Inflammatory macrophage treated with lipopolysaccharide for 1 hour (primary cell): ENCODE measurements at regions not wholly inside any gene's neighbourhood (a gene's known extent, or its start where the extent isn't known, plus 50 kb on each side); places are given as distances from the start of the nearest gene placed in this dataset.

Experiments
- DNase-seq, 2 donors: peaks; one replicate each; pipeline ENCODE4 v3.0.0-alpha.2; 2020 to 2022

DNA sequence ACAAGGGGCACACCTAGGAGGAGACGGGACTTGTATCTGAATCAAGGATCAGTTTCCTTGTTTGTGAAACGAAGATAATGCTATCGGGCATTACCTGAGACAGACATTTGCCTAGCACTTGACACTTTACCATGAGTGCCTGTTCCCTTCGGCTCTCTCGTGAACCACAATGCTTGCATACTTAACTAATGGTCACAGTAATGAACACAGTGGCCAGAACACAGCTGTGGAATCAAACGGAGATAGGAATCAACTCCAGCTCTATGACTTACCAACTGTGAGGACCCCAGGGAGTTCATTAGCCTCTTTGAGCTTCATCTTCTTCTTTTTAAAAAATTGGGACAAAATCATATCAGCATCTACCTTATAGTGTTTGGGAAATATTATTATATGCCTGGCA, 207.8 kb downstream of the DRD1 start:
- DNase-seq: no peak

DNA sequence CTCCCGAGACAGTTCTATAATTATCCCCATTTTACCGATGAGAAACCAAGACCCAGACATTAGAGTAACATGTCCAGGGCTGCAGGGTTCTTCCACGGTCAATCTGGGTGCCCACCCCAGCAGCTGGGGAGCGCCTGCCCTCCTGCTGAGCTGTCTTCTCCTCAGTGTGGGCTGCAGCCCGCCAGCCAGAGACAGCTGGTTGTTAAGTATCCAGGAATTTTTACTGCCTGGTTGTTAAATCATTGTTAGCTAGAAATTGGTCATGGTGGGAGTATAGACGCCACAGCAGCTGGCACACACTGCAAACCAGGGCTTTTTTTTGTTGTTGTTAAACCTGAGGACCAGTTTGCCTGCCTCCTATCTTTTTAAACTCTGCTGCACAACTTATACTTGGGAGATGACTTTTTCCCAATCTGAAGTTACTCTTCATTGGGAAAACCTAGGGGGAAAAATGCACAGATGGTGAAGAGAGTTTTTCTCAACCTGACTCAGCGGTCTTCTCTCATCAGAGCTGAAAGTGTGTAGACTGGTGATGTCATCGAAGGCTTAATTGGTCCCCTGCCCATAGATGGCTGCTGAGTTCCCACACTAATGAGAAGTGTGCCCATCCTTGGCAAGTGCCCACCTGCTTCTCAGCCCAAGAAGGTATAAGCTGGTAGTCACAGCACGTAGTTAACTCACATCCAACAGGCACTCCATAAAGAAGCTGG, 208.6 kb downstream of the DRD1 start:
- no peak for DNase-seq

DNA sequence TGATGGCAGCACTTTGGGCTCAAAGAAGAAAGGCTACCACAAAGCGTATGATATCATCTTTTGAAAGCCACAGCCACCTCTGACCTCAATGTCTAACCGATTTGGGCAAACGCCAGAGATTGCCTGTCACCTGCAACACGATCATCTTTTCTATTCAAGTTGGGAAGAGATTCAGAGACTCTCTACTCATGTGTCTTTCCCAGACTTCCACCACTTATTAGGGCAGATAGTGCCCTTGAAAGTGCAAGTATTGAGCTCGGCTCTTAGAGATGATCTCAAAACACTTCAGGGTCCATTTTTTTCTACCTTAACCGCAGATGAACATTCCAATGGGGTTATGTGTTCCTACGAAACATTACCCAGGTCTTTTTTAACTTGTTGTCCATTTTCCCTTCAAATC, 213.7 kb downstream of the DRD1 start:
- no peak for DNase-seq

DNA sequence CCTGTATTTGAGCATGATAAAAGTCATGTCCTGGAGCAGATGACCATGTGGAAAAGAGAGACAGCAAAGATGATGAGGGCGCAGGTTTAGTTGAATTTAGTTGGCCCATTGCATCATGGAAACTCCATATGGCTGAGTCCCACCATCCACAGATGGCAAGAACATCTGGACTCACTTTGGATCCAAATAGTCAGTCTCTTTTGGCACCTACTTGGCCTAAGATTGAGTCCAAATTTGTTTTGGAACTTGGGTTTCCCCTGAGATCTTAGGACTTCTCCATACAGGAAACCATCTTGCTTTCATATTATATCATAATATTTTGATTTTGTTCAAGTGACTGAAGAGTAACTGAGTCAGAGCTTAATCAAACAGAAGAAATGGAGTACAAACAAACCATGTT, 217.5 kb downstream of the DRD1 start:
- DNase-seq: no peak

DNA sequence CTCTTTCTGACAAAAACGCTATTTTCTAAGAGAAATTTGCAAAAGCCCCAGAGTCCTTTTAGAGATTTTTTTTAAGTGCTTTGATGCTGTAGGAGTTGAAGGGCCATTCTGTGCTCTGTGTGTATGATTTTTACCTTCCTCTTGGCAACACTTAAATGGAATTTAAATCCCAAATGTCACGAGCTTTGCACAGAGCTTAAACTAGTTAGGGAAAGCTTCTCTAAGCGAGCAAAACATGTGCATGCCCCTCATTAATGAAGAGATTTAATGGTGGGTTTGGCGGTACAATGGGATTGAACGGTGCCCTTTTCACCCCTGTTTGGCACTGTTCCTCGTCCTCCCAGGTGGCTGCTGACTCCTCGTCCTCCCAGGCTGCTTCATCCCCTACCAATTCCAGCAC, 220.7 kb downstream of the DRD1 start:
- no peak for DNase-seq

DNA sequence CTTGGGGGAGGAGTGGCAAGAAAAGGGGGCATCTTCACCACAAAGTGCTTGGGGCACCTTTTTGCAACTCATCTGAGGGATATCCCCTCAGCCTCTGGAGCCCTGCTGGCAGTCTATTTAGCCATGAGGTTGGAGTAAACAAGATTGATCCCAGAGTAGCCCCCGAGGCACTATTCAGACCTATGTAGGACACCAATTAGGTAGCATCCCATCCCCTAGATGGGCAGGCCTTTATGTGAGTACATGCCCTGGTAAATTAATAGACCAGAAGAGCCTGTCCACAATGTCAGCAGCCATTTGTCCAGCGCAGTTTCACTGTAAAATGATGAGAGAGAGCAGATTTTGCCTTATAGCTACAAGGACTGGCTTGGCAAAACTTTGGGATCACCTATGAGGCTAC, 221.4 kb downstream of the DRD1 start:
- DNase-seq: no peak

DNA sequence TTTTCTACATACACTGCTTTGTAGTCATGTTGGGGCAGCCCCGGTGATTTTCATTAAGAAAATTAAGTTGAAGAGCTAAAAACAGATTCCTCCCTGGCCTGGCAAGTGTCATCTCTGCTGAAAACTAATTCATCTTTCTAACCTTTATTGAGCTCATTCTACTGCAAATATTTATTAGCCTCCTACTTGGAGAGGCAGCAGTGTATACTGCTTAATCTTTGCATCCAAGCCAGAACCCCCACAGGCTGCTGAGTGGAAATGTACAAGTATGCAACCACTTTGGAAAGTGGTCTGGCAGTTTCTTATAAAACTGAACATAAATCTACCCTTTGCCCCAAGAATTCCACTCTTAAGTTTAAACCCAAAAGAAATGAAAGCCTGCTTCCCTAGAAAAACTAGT, 223.4 kb downstream of the DRD1 start:
- DNase-seq: no peak

DNA sequence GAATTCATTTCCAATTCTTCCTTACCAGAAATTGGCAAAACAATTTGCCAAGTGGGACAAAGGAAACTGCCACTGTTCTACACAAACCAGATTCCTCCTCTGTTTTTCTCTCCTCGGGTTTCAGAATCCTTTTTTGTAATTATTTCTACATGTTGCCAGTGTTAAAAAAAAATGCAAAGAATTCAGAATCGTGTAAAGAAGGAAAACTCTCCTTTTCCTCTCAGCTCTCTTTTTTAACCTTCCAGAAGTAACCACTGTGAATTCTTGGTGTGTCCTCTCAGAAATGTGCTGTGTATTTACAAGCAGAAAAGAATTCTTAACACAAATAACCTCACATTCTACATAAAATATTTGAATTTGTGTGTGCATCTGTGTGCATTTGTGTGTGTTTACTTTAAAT, 224.6 kb downstream of the DRD1 start:
- DNase-seq: no peak

DNA sequence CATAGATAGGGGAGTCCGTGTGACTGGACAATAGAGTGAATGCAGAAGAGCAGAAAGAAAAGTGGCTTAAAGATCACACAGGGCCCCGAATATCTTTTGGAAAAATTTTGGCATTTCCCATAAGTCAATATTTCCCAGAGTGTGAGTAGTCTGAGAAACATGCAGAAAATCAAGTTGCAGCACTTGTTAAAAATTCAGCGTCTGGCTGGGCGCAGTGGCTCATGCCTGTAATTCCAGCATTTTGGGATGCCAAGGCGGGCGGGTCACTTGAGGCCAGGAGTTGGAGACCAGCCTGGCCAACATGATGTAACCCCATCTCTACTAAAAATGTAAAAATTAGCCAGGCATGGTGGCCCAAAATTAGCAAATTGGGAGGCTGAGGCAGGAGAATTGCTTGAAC, 227.0 kb downstream of the DRD1 start:
- DNase-seq: no peak

DNA sequence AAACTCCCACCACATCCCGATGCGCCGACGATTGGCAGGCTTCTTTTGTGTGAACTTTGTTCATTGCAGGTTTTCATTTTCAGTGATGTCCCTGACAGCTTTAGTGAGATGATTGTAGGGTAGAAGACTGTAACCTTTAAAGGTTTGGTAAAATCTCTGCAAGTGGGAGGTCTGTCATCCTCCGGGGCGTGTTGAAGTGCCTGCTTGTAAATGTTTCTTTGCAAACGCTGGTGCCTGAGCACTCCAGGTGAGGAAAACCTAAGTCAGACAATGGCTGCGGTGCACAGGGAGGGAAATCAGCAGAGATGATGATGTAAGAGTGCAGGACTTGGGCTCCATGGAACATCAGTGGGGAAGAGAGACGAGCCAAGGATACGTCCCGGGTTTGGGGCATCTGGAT, 228.1 kb downstream of the DRD1 start:
- DNase-seq: no peak

DNA sequence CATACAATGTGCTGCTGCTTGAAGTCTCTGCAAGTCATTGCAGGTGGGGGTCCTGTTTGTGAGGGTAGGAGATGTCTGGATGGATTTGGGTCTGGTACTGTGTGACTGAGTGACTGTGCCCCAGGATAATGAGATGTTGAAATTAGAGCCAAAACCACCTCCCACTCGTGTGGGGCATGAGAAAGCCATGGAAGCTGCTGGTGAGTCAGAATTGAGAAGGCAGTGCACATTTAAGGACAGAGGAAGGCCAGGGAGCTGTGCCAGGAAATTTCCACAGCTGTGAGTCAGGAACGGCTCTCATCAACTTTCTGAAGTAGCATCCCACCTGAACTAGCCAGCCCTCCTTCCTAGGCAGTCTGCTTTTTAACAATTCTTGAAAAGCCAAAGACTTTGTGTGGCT, 229.8 kb downstream of the DRD1 start:
- no peak for DNase-seq

DNA sequence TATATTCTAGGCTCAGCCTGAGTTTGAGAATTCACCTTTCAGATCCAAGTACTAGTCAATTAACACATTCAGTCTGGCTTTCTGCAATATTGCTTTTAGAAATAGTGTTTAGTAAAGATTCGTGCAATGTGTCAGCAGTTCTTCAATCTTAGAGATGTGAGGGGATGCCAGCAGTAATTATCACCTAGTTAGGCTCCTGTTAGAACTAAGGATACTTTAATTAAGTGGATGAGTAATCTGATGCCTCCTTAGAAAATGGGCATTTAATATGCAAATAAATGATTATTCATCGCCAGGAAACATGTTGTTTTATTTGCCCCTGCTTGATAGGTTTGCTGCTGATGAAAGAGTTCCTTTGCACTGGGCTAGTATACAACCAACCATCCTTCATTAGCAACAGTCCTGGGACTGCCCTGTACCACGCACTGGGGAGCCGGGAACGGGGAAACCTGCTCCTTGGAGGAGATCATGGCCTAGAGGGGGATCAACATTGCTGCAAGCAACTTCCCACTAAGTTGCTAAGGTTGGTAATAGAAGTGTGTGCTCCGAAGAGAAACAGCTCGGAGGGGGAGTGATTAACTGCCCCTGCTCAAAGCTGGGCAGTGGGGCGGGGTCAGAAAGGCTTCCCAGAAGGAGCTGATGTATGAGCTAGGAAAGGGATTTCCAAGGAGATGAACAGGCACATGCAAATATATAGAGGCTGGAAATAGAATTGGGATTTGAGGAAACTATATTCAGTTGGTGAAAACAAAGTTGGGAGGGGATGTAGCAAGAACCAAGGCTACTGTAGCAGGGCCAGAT, 231.8 kb downstream of the DRD1 start:
- DNase-seq: no peak

DNA sequence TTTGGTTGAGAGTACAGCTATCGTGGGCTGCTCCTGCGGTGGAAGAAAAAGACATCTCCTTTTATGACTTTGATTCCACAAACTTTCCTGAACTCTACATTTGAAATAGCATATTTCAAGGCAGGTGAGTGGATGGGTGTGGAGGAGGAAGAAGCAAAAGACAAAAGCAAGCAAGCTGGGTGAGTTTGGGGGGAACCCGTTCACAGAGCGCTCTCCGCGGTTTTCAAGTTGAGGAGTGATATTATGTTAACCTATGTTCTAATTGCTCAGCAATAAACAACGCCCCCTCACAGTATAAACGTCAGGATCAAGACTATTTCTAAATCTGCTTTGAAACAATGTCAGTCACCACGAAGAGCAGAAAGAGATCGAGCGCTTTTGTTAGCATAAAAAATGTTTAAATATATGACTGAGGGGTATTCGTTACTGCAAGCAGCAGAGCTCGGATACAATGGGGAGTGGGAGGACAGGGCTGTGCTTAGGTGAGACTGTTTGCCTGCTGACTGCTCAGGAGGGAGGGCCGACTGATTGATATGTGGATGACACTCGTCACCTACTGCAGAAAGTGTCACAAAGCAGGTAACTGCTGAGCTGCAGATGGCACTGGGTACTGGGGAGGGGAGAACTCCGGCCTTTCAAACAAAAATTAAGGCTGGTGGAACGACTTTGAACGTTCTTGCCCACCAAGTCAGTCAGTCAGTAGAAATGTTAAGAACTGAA, 236.5 kb downstream of the DRD1 start:
- DNase-seq: no peak

DNA sequence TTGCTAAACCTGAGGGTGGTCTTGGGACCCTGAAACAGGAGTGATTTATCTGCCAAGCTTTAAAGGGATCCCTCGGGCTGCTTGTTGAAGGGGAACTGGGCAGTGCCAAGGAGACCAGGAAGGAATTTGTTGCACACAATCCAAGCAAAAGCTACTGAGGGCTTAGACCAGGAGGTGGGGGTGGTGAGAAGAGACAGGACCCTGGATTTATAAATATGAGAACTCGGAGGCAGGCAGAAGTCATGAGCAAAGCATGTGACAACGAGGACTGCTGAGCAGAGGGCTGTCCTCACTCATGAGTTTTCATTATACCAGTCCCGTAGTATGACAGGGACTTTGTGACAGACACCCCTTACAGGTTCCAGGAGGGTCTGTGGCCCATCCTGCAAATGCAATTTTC, 237.3 kb downstream of the DRD1 start:
- DNase-seq: no peak

DNA sequence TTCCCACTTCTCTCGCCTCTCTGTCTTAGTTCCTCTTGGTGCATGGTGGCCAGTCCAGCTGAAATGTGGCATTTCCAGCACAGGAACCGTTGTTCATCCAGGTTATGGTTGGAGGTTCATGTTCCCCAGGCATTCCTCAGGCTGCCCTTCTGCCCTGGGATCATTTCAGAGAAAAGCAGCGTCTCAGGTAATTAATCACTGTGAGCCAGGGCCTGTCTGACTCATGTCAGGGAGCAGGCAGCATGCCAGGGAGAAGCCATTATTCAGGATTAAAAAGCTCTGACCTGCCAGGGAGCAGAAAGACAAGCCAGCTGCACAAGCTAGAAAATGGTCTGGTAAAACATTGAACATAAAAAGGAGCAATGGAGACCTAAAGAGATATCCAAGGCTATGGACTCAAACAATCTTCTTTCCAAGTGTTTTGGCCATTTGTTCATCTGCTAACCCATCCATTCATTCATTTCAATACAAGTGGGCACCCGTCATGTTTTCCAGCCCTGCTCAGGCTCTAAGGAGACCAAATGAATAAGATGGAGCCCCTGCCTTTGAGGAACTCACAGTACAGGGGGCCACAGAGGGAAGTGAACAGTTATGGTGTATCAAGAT, 241.4 kb downstream of the DRD1 start:
- no peak for DNase-seq

DNA sequence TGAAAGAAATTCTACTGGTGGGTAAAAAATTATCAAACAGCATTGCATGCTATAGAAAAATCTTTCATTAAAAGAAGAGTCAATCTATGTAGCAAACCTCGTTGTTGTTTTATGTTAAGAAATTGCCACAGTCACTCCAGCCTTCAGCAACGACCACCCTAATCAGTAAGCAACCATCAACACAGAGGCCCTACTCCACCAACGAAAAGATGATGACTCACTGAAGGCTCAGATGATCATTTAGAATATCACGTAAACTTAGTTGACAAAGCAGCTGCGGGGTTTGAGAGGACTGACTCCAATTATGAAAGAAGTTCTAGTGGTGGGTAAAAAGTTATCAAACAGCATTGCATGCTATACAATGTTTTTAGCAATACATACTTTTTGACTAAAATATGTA, 242.6 kb downstream of the DRD1 start:
- DNase-seq: no peak

DNA sequence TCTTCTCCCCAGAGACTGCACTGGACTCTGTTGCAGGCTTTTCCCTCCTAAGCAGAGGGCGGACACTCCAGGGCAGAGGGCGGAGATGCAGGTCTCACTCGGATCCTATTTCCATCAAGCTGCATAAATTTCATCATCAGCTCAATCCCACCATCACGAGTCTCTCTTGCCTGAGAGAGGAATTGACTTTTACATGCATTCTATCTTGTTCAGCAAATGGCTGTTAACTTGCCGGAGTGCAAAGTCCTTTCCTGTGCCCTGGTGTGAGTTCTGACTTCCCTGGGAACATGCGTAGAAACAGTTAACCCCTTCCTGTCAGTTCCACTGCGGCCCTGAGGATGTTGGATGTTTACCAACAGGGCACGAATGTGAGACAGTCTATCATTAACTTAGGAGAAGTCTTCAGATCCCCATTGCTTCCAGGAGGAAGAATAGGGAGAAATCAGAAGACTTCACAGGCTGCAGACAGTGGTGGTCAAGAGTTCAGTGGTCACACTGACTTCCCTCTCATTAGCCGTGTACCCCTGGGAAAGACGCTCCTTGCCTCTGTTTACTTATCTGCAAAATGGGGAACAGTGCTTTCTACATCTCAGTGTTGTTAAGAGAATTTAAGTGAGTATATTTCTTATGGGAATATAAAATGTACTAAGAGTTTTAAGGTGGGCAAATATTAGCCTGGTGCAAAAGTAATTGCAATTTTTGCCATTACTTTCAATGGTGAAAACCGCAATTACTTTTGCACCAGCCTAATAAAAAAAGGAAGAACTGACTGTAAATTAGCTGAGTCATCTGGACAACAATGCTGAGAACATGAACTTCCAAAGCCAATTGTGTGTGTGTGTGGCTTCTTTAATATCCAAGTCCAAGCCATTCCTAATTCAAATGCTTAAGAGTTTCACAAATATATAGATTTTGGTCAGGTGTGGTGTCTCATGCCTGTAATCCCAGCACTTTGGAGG, 248.0 kb downstream of the DRD1 start:
- DNase-seq: no peak

DNA sequence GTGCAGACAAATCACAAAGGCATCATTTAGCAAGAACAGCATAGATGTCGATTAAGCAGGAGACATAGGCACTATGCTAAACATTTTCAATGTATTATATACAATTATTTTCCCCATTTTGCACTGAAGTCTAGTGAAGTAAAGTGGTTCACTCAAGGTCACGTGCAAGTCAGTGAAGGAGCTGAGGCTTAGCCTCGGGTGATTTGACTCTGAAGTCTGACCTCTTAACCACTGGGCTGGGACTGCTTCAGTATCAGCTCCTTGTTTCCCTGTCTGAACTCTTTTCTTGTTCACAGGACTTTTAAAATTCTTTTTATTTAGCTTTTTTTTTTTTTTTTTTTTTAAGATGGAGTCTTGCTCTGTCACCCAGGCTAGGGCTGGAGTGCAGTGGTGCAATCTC, 262.7 kb downstream of the DRD1 start:
- no peak for DNase-seq

DNA sequence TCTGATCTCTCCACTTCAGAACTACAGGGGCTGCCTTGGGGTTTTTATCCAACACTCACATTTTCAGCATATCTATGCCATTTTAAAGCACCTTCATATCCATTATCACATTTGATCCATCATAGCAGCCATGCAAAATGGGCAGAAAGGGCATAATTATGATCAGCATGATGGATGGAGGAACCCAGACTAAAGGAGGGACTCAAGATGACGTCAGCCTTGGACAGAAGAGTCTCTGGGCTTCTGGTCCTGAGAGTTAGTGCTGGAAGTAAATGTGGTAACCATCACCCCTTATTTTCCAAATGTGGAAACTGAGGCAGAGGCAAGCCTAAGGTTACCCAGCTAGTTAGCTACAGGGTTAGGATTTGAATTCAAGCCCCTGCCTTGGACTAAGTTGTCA, 273.1 kb downstream of the DRD1 start:
- no peak for DNase-seq

DNA sequence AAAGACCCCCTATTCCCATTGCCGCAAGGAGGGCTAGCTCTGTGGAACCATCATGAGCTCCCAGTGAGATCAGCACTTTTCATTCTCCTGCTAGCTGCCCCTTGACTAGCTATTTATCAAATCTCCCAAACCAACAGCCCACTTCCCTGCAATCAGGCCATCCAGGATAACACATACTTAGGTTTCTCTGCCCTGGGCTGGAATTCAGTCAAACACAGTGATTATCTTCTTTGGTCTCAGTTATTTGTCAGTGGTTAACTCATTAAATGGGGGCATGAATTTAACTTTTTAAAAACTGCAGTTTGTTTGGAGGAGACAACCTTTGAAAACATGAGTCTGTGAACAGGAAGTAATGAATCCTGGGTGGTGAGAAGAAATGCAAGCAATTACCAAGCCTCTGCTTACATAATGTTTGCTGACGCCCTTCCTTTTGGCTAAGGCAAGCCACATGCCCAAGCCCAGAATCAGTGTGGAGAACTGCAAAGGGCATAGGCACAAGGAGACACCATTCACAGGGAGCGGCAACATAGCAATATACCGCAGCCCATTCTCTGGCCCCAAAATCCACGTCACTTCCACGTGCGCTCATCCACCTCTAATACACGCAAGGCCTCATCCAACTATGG, 275.0 kb downstream of the DRD1 start:
- no peak for DNase-seq

DNA sequence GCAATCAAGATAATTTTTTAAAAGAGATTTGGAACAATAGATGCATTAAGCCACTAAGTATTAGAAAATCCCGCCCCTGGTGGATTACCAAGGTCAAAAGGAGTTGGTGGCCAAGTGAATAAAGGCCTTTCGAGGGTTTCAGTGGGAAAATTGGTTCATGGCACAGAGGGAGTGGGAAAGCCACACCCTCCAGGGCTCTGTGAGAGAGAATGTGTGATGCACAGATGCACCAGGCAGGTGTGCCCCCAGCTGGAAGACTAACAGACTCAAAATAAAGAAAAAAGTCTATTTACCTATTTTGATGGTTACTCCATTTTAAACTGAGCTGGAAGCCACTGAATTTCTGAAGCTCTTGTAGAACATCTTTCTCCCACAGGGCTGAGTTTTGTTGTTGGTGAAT, 278.0 kb downstream of the DRD1 start:
- DNase-seq: no peak
